ENCODE measurements at regions not wholly inside any gene's neighbourhood (a gene's known extent, or its start where the extent isn't known, plus 50 kb on each side); places are given as distances from the start of the nearest gene placed in this dataset.

DNA sequence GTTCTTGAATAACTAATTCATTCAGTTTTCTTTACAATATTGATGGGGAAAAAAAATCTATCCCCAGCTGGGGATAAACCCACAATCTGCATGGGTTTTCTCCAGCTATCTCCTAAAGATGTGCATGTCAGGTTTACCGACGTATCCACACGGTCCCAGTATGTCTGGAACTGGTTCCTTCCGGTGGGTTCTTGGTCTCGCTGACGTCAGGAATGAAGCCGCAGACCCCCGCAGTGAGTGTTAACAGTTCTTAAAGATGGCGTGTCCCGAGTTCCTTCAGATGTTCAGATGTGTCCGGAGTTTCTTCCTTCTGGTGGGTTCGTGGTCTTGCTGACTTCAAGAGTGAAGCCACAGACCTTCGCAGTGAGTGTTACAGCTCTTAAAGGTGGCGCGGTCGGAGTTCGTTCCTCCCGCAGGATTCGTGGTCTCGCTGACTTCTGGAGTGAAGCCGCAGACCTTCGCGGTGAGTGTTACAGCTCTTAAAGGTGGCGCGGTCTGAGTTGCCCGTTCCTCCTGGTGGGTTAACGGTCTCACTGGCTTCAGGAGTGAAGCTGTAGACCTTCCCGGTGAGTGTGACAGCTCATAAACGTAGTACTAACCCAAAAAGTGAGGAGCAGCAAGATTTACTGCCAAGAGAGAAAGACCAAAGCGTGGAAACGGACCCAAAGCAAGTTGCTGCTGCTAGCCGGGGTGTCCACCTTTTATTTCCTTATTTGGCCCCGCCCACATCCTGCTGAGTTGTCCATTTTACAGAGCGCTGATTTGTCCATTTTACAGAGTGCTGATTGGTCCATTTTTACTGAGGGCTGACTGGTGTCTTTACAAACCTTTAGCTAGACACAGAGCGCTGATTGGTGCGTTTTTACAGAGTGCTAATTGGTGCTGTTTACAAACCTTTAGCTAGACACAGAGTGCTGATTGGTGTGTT lies 195.1 kb upstream of the NR2F2 start:
- intact Hi-C loops (cut with micrococcal nuclease), result no loop called here

DNA sequence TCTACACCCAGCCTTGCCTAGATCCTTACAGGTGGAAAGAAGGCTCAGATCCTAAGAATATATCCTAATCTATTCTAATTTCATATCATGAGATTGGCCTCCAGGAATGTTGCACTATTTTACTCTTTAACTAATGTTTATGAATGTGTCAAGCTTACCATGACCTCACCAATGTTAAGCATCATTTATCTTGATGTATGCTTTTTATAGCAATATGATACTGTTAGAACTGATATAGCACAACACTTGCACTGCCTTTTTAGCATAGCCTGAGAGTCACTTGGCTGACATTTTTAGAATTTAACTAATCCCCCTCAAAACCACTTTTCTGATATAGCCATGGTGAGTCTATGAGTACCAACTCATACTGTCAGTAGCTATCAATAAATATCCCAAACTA lies 191.5 kb upstream of the NR2F2 start:
- Histone ChIP-seq H3K9me3 (replicated peaks) (no peaks in the 10 kb centered on the region), H3K27me3 (ENCODE audit: low read depth) (no peaks in the 10 kb centered on the region), H3K27ac (replicated peaks) (no peak overlapping the region), H3K4me1 (peaks cover 5% of the 10 kb centered on the region), H3K4me3 (no peak overlapping the region), H3K36me3 (no peaks in the 10 kb centered on the region)
- intact Hi-C loops (cut with micrococcal nuclease), result no loop called here
- DNase-seq, result no peak
- TF ChIP-seq, protein P1, sequence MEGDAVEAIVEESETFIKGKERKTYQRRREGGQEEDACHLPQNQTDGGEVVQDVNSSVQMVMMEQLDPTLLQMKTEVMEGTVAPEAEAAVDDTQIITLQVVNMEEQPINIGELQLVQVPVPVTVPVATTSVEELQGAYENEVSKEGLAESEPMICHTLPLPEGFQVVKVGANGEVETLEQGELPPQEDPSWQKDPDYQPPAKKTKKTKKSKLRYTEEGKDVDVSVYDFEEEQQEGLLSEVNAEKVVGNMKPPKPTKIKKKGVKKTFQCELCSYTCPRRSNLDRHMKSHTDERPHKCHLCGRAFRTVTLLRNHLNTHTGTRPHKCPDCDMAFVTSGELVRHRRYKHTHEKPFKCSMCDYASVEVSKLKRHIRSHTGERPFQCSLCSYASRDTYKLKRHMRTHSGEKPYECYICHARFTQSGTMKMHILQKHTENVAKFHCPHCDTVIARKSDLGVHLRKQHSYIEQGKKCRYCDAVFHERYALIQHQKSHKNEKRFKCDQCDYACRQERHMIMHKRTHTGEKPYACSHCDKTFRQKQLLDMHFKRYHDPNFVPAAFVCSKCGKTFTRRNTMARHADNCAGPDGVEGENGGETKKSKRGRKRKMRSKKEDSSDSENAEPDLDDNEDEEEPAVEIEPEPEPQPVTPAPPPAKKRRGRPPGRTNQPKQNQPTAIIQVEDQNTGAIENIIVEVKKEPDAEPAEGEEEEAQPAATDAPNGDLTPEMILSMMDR (IDR thresholded peaks at IDR 0.05; ENCODE audit: borderline replicate concordance), result no peak

More for the DNA sequence above, 195.1 kb upstream of the NR2F2 start:
- Histone ChIP-seq H3K4me3 (no peak overlapping the region), H3K27ac (replicated peaks) (no peak overlapping the region), H3K9me3 (replicated peaks) (no peaks in the 10 kb centered on the region), H3K36me3 (no peaks in the 10 kb centered on the region), H3K4me1 (no peaks in the 10 kb centered on the region), H3K27me3 (ENCODE audit: low read depth) (no peaks in the 10 kb centered on the region)
- DNase-seq, result no peak
- TF ChIP-seq, protein P1 (IDR thresholded peaks at IDR 0.05; ENCODE audit: borderline replicate concordance), result no peak

DNA sequence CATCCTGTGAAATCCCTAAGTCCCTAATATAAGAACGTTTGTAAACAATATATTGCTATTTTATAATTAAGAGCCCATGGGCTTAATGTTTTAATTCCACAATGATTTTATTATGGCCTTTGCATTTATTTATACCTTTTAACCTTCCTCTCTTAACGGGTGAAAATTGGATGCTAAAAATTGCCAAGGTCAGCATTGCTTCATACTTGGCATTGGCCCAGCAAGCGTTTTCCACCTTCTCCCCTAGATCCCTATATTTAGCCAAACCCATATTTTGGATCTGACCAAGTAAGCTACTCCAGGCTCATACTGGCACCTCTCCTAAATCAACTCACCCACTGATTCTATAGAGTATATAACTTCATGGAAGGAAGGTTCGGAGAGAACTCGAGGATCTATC lies 188.0 kb upstream of the NR2F2 start:
- peaks cover 5% of the 10 kb centered on the region for H3K4me1 ChIP-seq
- no peaks in the 10 kb centered on the region for H3K36me3 ChIP-seq
- H3K27ac ChIP-seq (replicated peaks), result no peak overlapping the region
- no peak overlapping the region for H3K4me3 ChIP-seq
- no peaks in the 10 kb centered on the region for H3K9me3 ChIP-seq (replicated peaks)
- intact Hi-C loops (cut with micrococcal nuclease), result no loop called here
- no peaks in the 10 kb centered on the region for H3K27me3 ChIP-seq (ENCODE audit: low read depth)
- TF ChIP-seq, protein P1 (IDR thresholded peaks at IDR 0.05; ENCODE audit: borderline replicate concordance), result no peak
- no peak for DNase-seq

DNA sequence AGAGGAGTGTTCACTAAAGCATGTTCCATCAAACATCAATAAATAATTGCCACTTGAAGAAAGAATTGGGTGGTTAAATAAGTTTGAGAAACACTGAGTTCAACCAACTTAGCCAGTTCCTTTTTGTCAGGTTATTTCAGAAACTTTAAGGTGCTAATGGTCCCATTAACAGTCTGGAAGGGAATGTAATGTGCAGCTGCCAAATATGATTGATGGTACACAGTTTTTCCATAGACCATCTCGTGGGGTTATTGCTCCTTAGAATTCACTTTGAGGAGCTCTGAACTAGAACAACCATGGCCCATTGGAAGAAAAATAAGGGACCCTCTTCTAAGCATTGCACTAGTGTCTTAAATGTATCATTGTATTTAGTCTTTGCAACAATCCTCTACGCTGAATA lies 185.8 kb upstream of the NR2F2 start:
- intact Hi-C loops (cut with micrococcal nuclease), result no loop called here
- TF ChIP-seq, protein P1 (IDR thresholded peaks at IDR 0.05; ENCODE audit: borderline replicate concordance), result no peak
- no peak for DNase-seq
- Histone ChIP-seq H3K4me3 (no peak overlapping the region), H3K9me3 (replicated peaks) (no peaks in the 10 kb centered on the region), H3K27ac (replicated peaks) (no peak overlapping the region), H3K4me1 (peaks cover 5% of the 10 kb centered on the region), H3K27me3 (ENCODE audit: low read depth) (no peaks in the 10 kb centered on the region), H3K36me3 (no peaks in the 10 kb centered on the region)

DNA sequence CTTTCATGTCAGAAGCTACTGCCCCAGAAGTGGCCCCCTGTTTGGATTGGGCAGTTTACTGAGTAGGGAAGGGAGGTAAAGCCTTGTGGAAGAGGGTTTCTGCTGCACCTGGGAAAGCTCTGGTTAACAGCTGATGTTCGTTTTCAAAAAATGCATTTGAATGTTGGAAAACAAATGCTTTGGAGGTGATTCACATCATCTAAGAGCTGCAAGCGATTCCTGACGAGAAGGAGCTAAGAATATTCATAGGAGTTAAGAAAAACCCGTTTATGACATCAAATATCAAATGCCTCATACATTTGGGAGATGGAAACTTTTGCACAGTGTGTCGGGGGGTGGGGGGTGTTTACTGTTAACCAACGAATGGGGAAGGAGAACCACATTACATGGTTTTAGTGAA lies 183.8 kb upstream of the NR2F2 start:
- Histone ChIP-seq H3K36me3 (no peaks in the 10 kb centered on the region), H3K27ac (replicated peaks) (no peak overlapping the region), H3K4me3 (no peak overlapping the region), H3K27me3 (ENCODE audit: low read depth) (no peaks in the 10 kb centered on the region), H3K4me1 (peaks cover 5% of the 10 kb centered on the region), H3K9me3 (replicated peaks) (no peaks in the 10 kb centered on the region)
- intact Hi-C loops (cut with micrococcal nuclease), result no loop called here
- no peak for DNase-seq
- TF ChIP-seq, protein P1 (IDR thresholded peaks at IDR 0.05; ENCODE audit: borderline replicate concordance), result no peak

Measured in left ventricle myocardium inferior (tissue), 1 donor.